Caco-2 (cell line): ENCODE measurements at regions not wholly inside any gene's neighbourhood (a gene's known extent, or its start where the extent isn't known, plus 50 kb on each side); places are given as distances from the start of the nearest gene placed in this dataset.

ENCODE experiments used
- BruUV-seq: library from RNA; stranded (reverse); fragments of 400-500 nt; replicated peaks from 2 replicates; lab custom pipeline; 2021; lab: Mats Ljungman, UMichigan
- CTCF ChIA-PET: fragments of 300-600 bp; sonication (Branson Sonifier 250); formaldehyde crosslinking; loops from one replicate; lab custom pipeline; 2022; ENCODE audit warnings: antibody characterized with exemption; lab: Charles Lee
- POLR2A ChIA-PET: fragments of 300-600 bp; sonication (Branson Sonifier 250); formaldehyde crosslinking; loops from one replicate; lab custom pipeline; 2022; ENCODE audit warnings: antibody characterized with exemption; lab: Charles Lee
- DNase-seq, 2 experiments: peaks; one replicate each; pipeline versions ENCODE4 v3.0.0 to v3.0.0-alpha.2; 2020 to 2022
- H3K27me3 ChIP-seq: replicated peaks from 2 replicates; pipeline ENCODE4 v1.6.0; 2011; ENCODE audit warnings: low read length; ENCODE audit not compliant: control insufficient read depth, insufficient read depth
- H3K36me3 ChIP-seq: 2 replicates; pipeline ENCODE4 v1.5.1; 2011; ENCODE audit warnings: low read length; ENCODE audit not compliant: control insufficient read depth, insufficient read depth
- H3K4me1 ChIP-seq: fragments of 250-450 bp; sonication (Bioruptor Pico); 2 replicates; pipeline ENCODE4 v1.5.1; 2020; ENCODE audit warnings: mild to moderate bottlenecking
- H3K4me3 ChIP-seq: 2 replicates; pipeline ENCODE4 v1.5.1; 2011; ENCODE audit warnings: low read depth, mild to moderate bottlenecking, control low read depth, low read length
- H3K9me3 ChIP-seq: fragments of 250-450 bp; sonication (Bioruptor Pico); 2 replicates; pipeline ENCODE4 v1.5.1; 2020; ENCODE audit warnings: mild to moderate bottlenecking, moderate library complexity
- H3K27ac Mint-ChIP-seq: one replicate; pipeline ENCODE4 v1.8.0; 2022; ENCODE audit warnings: mixed read lengths; ENCODE audit not compliant: unreplicated experiment
- H3K27me3 Mint-ChIP-seq: one replicate; pipeline ENCODE4 v1.8.0; 2022; ENCODE audit warnings: mixed read lengths; ENCODE audit not compliant: insufficient read depth, unreplicated experiment
- H3K36me3 Mint-ChIP-seq: one replicate; pipeline ENCODE4 v1.8.0; 2022; ENCODE audit warnings: mild to moderate bottlenecking, mixed read lengths; ENCODE audit not compliant: insufficient read depth, unreplicated experiment
- H3K4me1 Mint-ChIP-seq: one replicate; pipeline ENCODE4 v1.8.0; 2022; ENCODE audit warnings: low read depth, mixed read lengths; ENCODE audit not compliant: unreplicated experiment
- H3K4me3 Mint-ChIP-seq: one replicate; pipeline ENCODE4 v1.8.0; 2022; ENCODE audit warnings: mild to moderate bottlenecking, moderate library complexity, mixed read lengths; ENCODE audit not compliant: unreplicated experiment
- H3K9me3 Mint-ChIP-seq: one replicate; pipeline ENCODE4 v1.8.0; 2022; ENCODE audit warnings: mixed read lengths; ENCODE audit not compliant: unreplicated experiment
- intact Hi-C: fragments of 100-400 bp; cut with micrococcal nuclease; formaldehyde crosslinking; loops from one replicate; pipeline ENCODE4 v1.10.0; 2022; ENCODE audit not compliant: unreplicated experiment
- TF ChIP-seq, protein P1 (sequence below), 2 experiments: fragments of 200-600 bp in 1 of 2; IDR thresholded peaks; 1 replicate in 1 of 2; 2 replicates in 1 of 2; pipeline versions ENCODE4 v1.5.1 to v1.8.0; 2011 to 2022; ENCODE audit warnings: antibody characterized with exemption in 1 of 2, control low read depth in 1 of 2, inconsistent platforms in 1 of 2, low read depth in 1 of 2, low read length in 1 of 2, mild to moderate bottlenecking in 1 of 2, moderate library complexity in 1 of 2; ENCODE audit not compliant: insufficient read depth in 1 of 2, severe bottlenecking in 1 of 2, unreplicated experiment in 1 of 2

- Mint-ChIP-seq H3K27ac (no peak overlapping the region), H3K9me3 (no peaks in the 10 kb centered on the region), H3K36me3 (no peaks in the 10 kb centered on the region), H3K4me3 (no peak overlapping the region), H3K27me3 (no peaks in the 10 kb centered on the region), H3K4me1 (no peaks in the 10 kb centered on the region)
- TF ChIP-seq, protein P1, sequence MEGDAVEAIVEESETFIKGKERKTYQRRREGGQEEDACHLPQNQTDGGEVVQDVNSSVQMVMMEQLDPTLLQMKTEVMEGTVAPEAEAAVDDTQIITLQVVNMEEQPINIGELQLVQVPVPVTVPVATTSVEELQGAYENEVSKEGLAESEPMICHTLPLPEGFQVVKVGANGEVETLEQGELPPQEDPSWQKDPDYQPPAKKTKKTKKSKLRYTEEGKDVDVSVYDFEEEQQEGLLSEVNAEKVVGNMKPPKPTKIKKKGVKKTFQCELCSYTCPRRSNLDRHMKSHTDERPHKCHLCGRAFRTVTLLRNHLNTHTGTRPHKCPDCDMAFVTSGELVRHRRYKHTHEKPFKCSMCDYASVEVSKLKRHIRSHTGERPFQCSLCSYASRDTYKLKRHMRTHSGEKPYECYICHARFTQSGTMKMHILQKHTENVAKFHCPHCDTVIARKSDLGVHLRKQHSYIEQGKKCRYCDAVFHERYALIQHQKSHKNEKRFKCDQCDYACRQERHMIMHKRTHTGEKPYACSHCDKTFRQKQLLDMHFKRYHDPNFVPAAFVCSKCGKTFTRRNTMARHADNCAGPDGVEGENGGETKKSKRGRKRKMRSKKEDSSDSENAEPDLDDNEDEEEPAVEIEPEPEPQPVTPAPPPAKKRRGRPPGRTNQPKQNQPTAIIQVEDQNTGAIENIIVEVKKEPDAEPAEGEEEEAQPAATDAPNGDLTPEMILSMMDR (IDR thresholded peaks at IDR 0.05; ENCODE audit: insufficient read depth in 1 of 2, low read depth in 1 of 2, low read length in 1 of 2, severe bottlenecking in 1 of 2, unreplicated experiment in 1 of 2) = no peak
- peak in 1 of 2 experiments; percentile 32 for DNase-seq
- ChIA-PET POLR2A (no interaction called here), CTCF (no interaction called here)
- intact Hi-C loops = no loop called here
- Histone ChIP-seq H3K9me3 (no peaks in the 10 kb centered on the region), H3K4me3 (no peak overlapping the region), H3K36me3 (no peaks in the 10 kb centered on the region), H3K4me1 (no peaks in the 10 kb centered on the region), H3K27me3 (no peaks in the 10 kb centered on the region)
- no TSS peak for BruUV-seq
Observed at GRCh38 chr17:12438813-12439586, 226.7 kb upstream of the MYOCD start.

- Histone ChIP-seq H3K4me3 (no peak overlapping the region), H3K4me1 (no peaks in the 10 kb centered on the region), H3K9me3 (no peaks in the 10 kb centered on the region), H3K36me3 (no peaks in the 10 kb centered on the region), H3K27me3 (no peaks in the 10 kb centered on the region)
- intact Hi-C loops = no loop called here
- no TSS peak for BruUV-seq
- H3K36me3 Mint-ChIP-seq = no peaks in the 10 kb centered on the region
- H3K27ac Mint-ChIP-seq = no peak overlapping the region
- no peak overlapping the region for H3K4me3 Mint-ChIP-seq
- no peak for DNase-seq
- POLR2A ChIA-PET = no interaction called here
- no peaks in the 10 kb centered on the region for H3K9me3 Mint-ChIP-seq
- TF ChIP-seq, protein P1 (IDR thresholded peaks at IDR 0.05; ENCODE audit: insufficient read depth in 1 of 2, low read depth in 1 of 2, low read length in 1 of 2, severe bottlenecking in 1 of 2, unreplicated experiment in 1 of 2) = no peak
- no peaks in the 10 kb centered on the region for H3K4me1 Mint-ChIP-seq
- H3K27me3 Mint-ChIP-seq = no peaks in the 10 kb centered on the region
- CTCF ChIA-PET = no interaction called here
Observed at GRCh38 chr17:12445331-12445730, 220.4 kb upstream of the MYOCD start.

- H3K36me3 Mint-ChIP-seq = no peaks in the 10 kb centered on the region
- H3K4me3 ChIP-seq = no peak overlapping the region
- H3K27me3 Mint-ChIP-seq = no peaks in the 10 kb centered on the region
- H3K9me3 ChIP-seq = no peaks in the 10 kb centered on the region
- BruUV-seq = no TSS peak
- POLR2A ChIA-PET = no interaction called here
- CTCF ChIA-PET = no interaction called here
- peaks cover 10% of the 10 kb centered on the region for H3K9me3 Mint-ChIP-seq
- no peak for DNase-seq
- H3K4me3 Mint-ChIP-seq = no peak overlapping the region
- no peaks in the 10 kb centered on the region for H3K4me1 Mint-ChIP-seq
- no peak overlapping the region for H3K27ac Mint-ChIP-seq
- H3K27me3 ChIP-seq = no peaks in the 10 kb centered on the region
- TF ChIP-seq, protein P1 (IDR thresholded peaks at IDR 0.05; ENCODE audit: insufficient read depth in 1 of 2, low read depth in 1 of 2, low read length in 1 of 2, severe bottlenecking in 1 of 2, unreplicated experiment in 1 of 2) = no peak
- H3K36me3 ChIP-seq = no peaks in the 10 kb centered on the region
- intact Hi-C loops = no loop called here
- no peaks in the 10 kb centered on the region for H3K4me1 ChIP-seq
Observed at GRCh38 chr17:12457493-12457892, 208.2 kb upstream of the MYOCD start.
